Activated CD4-positive, alpha-beta T cell treated with anti-CD3 and anti-CD28 coated beads, Interleukin-2, amount 10 ng/mL, durations not matched to agents 7 days and 5 days (primary cell): ENCODE measurements at regions not wholly inside any gene's neighbourhood (a gene's known extent, or its start where the extent isn't known, plus 50 kb on each side); places are given as distances from the start of the nearest gene placed in this dataset.

ENCODE experiments used
- CTCF ChIA-PET: fragments of 350-600 bp; sonication (Branson Sonifier 250); formaldehyde crosslinking; loops from one replicate; lab custom pipeline; 2021; ENCODE audit warnings: antibody characterized with exemption; lab: Charles Lee
- POLR2A ChIA-PET: fragments of 350-600 bp; sonication (Branson Sonifier 250); formaldehyde crosslinking; loops from one replicate; lab custom pipeline; 2021; ENCODE audit warnings: antibody characterized with exemption; lab: Charles Lee
- DNase-seq: peaks from one replicate; pipeline ENCODE4 v3.0.0-alpha.2; 2020
- H3K27ac Mint-ChIP-seq: one replicate; pipeline ENCODE4 v1.8.0; 2021; ENCODE audit warnings: mild to moderate bottlenecking, moderate library complexity, mixed read lengths
- H3K27me3 Mint-ChIP-seq: one replicate; pipeline ENCODE4 v1.8.0; 2021; ENCODE audit warnings: mixed read lengths
- H3K36me3 Mint-ChIP-seq: one replicate; pipeline ENCODE4 v1.8.0; 2021; ENCODE audit warnings: low read depth, mixed read lengths
- H3K4me1 Mint-ChIP-seq: one replicate; pipeline ENCODE4 v1.8.0; 2021; ENCODE audit warnings: mixed read lengths
- H3K4me3 Mint-ChIP-seq: one replicate; pipeline ENCODE4 v1.8.0; 2021; ENCODE audit warnings: mild to moderate bottlenecking, moderate library complexity, mixed read lengths
- H3K9me3 Mint-ChIP-seq: one replicate; pipeline ENCODE4 v1.8.0; 2021; ENCODE audit warnings: mixed read lengths

- no peak overlapping the region for H3K4me3 Mint-ChIP-seq
- CTCF ChIA-PET = no interaction called here
- POLR2A ChIA-PET = no interaction called here
- no peaks in the 10 kb centered on the region for H3K27me3 Mint-ChIP-seq
- DNase-seq = no peak
- H3K4me1 Mint-ChIP-seq = no peaks in the 10 kb centered on the region
- H3K36me3 Mint-ChIP-seq = no peaks in the 10 kb centered on the region
- H3K9me3 Mint-ChIP-seq = no peaks in the 10 kb centered on the region
- H3K27ac Mint-ChIP-seq = no peak overlapping the region
Measured at GRCh38 chr3:64872345-64872744, 184.5 kb upstream of the ADAMTS9 start.

- no peak for DNase-seq
- Mint-ChIP-seq H3K4me3 (no peak overlapping the region), H3K36me3 (no peaks in the 10 kb centered on the region), H3K9me3 (no peaks in the 10 kb centered on the region), H3K27ac (no peak overlapping the region), H3K4me1 (no peaks in the 10 kb centered on the region), H3K27me3 (no peaks in the 10 kb centered on the region)
- POLR2A ChIA-PET = no interaction called here
- CTCF ChIA-PET = no interaction called here
Measured at GRCh38 chr3:64871834-64872249, 184.0 kb upstream of the ADAMTS9 start.

- H3K4me3 Mint-ChIP-seq = no peak overlapping the region
- H3K9me3 Mint-ChIP-seq = no peaks in the 10 kb centered on the region
- H3K27ac Mint-ChIP-seq = no peak overlapping the region
- DNase-seq = no peak
- no peaks in the 10 kb centered on the region for H3K36me3 Mint-ChIP-seq
- no peaks in the 10 kb centered on the region for H3K4me1 Mint-ChIP-seq
- no peaks in the 10 kb centered on the region for H3K27me3 Mint-ChIP-seq
- ChIA-PET CTCF (no interaction called here), POLR2A (no interaction called here)
Measured at GRCh38 chr3:64870876-64871646, 183.3 kb upstream of the ADAMTS9 start.

GRCh38 chr3:64867224-64867623 lies 179.4 kb upstream of the ADAMTS9 start:
- CTCF ChIA-PET = no interaction called here
- DNase-seq = no peak
- Mint-ChIP-seq H3K36me3 (no peaks in the 10 kb centered on the region), H3K4me3 (no peak overlapping the region), H3K27ac (no peak overlapping the region), H3K4me1 (no peaks in the 10 kb centered on the region), H3K27me3 (no peaks in the 10 kb centered on the region), H3K9me3 (no peaks in the 10 kb centered on the region)
- POLR2A ChIA-PET = no interaction called here

- CTCF ChIA-PET = no interaction called here
- DNase-seq = no peak
Measured at GRCh38 chr3:64865839-64866570, 178.2 kb upstream of the ADAMTS9 start.

GRCh38 chr3:64863226-64864212 lies 175.7 kb upstream of the ADAMTS9 start:
- Mint-ChIP-seq H3K27me3 (no peaks in the 10 kb centered on the region), H3K9me3 (no peaks in the 10 kb centered on the region), H3K4me3 (no peak overlapping the region), H3K4me1 (no peaks in the 10 kb centered on the region), H3K27ac (no peak overlapping the region), H3K36me3 (no peaks in the 10 kb centered on the region)
- no peak for DNase-seq
- ChIA-PET CTCF (no interaction called here), POLR2A (no interaction called here)

More at GRCh38 chr3:64865839-64866570, 178.2 kb upstream of the ADAMTS9 start:
- H3K4me1 Mint-ChIP-seq = no peaks in the 10 kb centered on the region
- no peaks in the 10 kb centered on the region for H3K36me3 Mint-ChIP-seq
- no peaks in the 10 kb centered on the region for H3K9me3 Mint-ChIP-seq
- POLR2A ChIA-PET = no interaction called here
- H3K4me3 Mint-ChIP-seq = no peak overlapping the region
- H3K27ac Mint-ChIP-seq = no peak overlapping the region
- H3K27me3 Mint-ChIP-seq = no peaks in the 10 kb centered on the region

GRCh38 chr3:64861684-64862083 lies 173.9 kb upstream of the ADAMTS9 start:
- Mint-ChIP-seq H3K36me3 (no peaks in the 10 kb centered on the region), H3K4me3 (no peak overlapping the region), H3K27me3 (no peaks in the 10 kb centered on the region), H3K4me1 (no peaks in the 10 kb centered on the region), H3K9me3 (no peaks in the 10 kb centered on the region), H3K27ac (no peak overlapping the region)
- CTCF ChIA-PET = interaction anchor here (0.6 kb wide), 1 partner anchor 367 kb away, joined by 4 read pairs; no protein-coding TSS in a partner anchor
- POLR2A ChIA-PET = no interaction called here
- DNase-seq = no peak

GRCh38 chr3:64860536-64860870 lies 172.7 kb upstream of the ADAMTS9 start:
- POLR2A ChIA-PET = no interaction called here

GRCh38 chr3:64859625-64860535 lies 172.1 kb upstream of the ADAMTS9 start:
- ChIA-PET POLR2A (no interaction called here), CTCF (no interaction called here)
- H3K4me1 Mint-ChIP-seq = no peaks in the 10 kb centered on the region
- DNase-seq = no peak
- H3K27ac Mint-ChIP-seq = no peak overlapping the region
- no peak overlapping the region for H3K4me3 Mint-ChIP-seq
- no peaks in the 10 kb centered on the region for H3K27me3 Mint-ChIP-seq
- H3K9me3 Mint-ChIP-seq = no peaks in the 10 kb centered on the region
- H3K36me3 Mint-ChIP-seq = no peaks in the 10 kb centered on the region

More at GRCh38 chr3:64860536-64860870, 172.7 kb upstream of the ADAMTS9 start:
- Mint-ChIP-seq H3K27ac (no peak overlapping the region), H3K27me3 (no peaks in the 10 kb centered on the region), H3K4me3 (no peak overlapping the region), H3K9me3 (no peaks in the 10 kb centered on the region), H3K36me3 (no peaks in the 10 kb centered on the region), H3K4me1 (no peaks in the 10 kb centered on the region)
- CTCF ChIA-PET = no interaction called here
- no peak for DNase-seq

GRCh38 chr3:64856977-64857516 lies 169.2 kb upstream of the ADAMTS9 start:
- no peaks in the 10 kb centered on the region for H3K4me1 Mint-ChIP-seq
- H3K27ac Mint-ChIP-seq = no peak overlapping the region
- POLR2A ChIA-PET = no interaction called here
- CTCF ChIA-PET = no interaction called here
- no peak overlapping the region for H3K4me3 Mint-ChIP-seq
- no peaks in the 10 kb centered on the region for H3K36me3 Mint-ChIP-seq
- H3K9me3 Mint-ChIP-seq = no peaks in the 10 kb centered on the region
- no peak for DNase-seq
- no peaks in the 10 kb centered on the region for H3K27me3 Mint-ChIP-seq

GRCh38 chr3:64856106-64856505 lies 168.3 kb upstream of the ADAMTS9 start:
- no peaks in the 10 kb centered on the region for H3K27me3 Mint-ChIP-seq
- POLR2A ChIA-PET = no interaction called here
- no peaks in the 10 kb centered on the region for H3K36me3 Mint-ChIP-seq
- CTCF ChIA-PET = no interaction called here
- no peak overlapping the region for H3K27ac Mint-ChIP-seq
- H3K4me1 Mint-ChIP-seq = no peaks in the 10 kb centered on the region
- no peak for DNase-seq
- H3K9me3 Mint-ChIP-seq = no peaks in the 10 kb centered on the region
- H3K4me3 Mint-ChIP-seq = no peak overlapping the region

- no peaks in the 10 kb centered on the region for H3K4me1 Mint-ChIP-seq
- H3K4me3 Mint-ChIP-seq = no peak overlapping the region
- no peaks in the 10 kb centered on the region for H3K36me3 Mint-ChIP-seq
- no peaks in the 10 kb centered on the region for H3K27me3 Mint-ChIP-seq
- H3K27ac Mint-ChIP-seq = no peak overlapping the region
- no peaks in the 10 kb centered on the region for H3K9me3 Mint-ChIP-seq
- no peak for DNase-seq
- CTCF ChIA-PET = interaction anchor here (1.0 kb wide), 1 partner anchor 10 kb away, joined by 3 read pairs; no protein-coding TSS in a partner anchor
- POLR2A ChIA-PET = no interaction called here
Measured at GRCh38 chr3:64853456-64853855, 165.7 kb upstream of the ADAMTS9 start.
